GM18870 (cell line): ENCODE measurements at regions not wholly inside any gene's neighbourhood (a gene's known extent, or its start where the extent isn't known, plus 50 kb on each side); places are given as distances from the start of the nearest gene placed in this dataset.
A peak's percentile ranks its signal among the peaks of the same experiment; 100 is the strongest.

Experiments used
- ATAC-seq: cut with Tn5 transposase; IDR thresholded peaks from one replicate; pipeline ENCODE4 v1.9.1; 2021; ENCODE audit warnings: moderate library complexity; ENCODE audit not compliant: unreplicated experiment

DNA sequence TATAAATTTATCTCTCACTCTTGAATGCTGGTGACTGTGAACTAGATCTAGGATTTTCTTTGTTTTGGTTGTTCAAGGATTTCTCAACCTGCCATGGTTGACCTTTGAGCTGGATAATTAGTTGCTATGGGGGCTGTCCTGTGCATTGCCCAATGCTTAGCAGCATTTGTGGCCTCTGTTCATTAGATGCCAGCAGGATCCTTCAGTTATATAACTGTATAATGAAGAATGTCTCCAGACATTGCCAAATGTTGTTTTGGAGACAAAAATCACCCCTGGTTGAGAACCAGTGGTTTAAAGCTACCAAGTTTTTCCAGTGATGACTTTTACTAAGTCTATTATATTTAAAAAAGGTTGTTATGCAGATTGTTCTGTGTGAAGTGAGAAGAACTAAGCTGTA, 147.9 kb upstream of the STXBP6 start:
- no peak for ATAC-seq

DNA sequence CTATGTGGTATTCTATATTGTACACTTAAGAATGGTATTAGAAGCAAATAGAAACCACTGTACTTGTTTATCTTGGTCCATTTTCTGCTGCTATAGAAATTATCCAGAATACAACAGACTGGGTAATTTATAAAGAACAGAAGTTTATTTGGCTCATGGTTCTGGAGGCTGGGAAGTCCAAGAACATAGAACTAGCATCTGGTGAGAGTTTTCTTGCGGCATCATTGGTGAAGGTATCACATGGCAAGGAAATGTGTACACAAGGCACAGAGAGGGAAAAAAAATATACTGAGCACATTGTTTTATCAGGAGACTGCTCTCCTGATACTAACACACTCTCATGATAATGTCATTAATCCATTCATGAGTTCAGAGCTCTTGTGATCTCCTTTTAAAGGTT, 130.3 kb upstream of the STXBP6 start:
- no peak for ATAC-seq

DNA sequence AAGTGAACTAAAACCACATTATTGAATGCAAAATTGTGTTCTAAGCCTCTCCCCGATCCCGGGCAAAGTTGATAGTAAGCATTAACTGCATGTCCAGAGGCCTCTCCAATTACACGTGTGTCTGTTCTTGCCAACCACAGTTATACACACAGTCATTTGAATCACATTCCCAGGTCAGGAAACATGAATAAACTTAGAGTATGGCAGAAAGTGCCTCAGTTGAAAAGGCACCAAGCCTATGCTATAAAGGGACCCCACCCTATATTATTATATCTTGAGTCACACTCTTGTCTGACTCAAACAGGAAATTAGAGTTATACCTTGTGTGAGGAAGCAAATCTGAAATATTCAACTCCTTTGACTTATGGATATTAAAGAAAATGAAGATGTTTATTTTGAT, 128.3 kb upstream of the STXBP6 start:
- no peak for ATAC-seq

DNA sequence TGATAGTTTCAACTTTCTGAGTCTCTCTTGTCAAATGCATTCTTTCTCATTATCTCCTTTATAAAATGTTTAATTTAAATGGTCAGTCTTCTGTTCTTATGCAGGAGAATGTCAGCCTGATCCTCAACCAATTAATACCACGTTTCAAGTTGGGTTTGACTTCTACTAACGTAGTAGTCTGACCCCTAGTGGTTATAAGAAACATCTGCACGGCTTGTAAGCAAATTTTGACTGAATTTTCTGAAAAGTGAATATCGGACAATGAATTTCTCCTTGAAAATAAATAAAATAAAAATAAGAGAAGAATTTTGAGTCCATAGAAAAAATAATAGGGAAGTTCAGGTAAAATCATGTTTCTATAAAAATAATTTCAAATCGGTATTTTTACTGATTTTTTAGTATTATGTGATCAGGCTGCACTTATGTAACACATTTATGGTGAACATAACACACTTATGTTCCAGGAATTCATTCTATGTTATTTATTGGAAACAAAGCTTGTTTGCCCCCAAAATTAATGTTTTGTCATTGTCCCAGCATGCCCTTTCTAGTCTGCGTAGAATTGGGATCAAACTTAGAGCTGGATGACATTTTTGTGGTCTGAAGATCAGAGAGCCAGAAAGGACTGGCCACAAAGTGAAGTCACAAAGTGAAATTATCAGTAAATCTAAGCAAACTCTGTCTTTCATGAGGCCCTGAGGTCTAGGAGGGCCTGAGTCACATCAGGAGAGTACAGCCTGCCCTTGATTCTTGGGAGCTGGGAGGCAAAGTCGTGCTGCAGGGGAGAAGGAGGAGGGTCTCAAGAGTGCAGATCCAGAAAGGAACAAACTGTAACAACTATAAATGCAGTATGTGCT, 101.2 kb upstream of the STXBP6 start:
- ATAC-seq: no peak

DNA sequence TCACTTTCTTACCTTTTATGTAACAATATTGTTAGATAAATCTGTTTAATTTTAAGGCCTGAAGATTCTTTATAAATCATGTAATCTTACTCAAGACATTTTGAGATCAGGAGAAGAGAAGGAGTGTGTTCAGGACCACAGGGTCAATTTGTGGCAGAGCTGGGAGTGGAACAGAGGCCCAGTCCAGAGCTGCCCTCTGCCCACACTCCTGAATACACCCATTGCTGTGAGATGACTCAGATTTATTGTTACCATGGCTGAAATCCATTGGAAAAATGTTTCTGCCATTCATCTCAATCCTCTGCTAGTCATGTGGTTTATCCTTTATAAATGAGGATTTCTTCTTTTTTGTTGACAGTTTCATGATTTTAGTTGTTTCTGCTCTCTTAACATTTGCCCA, 100.5 kb upstream of the STXBP6 start:
- no peak for ATAC-seq

DNA sequence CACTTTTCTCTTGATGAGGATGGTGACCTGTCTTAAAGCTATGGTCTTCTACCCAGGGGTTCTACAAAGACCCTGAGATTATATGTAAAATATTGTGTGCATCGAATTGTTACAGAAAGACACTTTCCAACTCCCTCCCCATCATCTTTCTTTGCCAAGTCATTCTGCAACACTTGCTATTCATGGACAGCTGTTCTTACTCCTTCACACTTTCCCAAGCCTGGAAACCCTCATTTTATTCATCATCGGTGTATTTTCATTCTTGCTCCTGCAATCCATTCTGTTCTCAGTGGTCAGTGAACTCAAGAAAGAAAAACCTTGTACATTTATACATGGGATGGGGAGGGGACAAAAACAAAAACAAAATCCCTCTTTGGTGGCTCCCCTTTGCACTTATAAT, 90.5 kb upstream of the STXBP6 start:
- ATAC-seq: no peak

DNA sequence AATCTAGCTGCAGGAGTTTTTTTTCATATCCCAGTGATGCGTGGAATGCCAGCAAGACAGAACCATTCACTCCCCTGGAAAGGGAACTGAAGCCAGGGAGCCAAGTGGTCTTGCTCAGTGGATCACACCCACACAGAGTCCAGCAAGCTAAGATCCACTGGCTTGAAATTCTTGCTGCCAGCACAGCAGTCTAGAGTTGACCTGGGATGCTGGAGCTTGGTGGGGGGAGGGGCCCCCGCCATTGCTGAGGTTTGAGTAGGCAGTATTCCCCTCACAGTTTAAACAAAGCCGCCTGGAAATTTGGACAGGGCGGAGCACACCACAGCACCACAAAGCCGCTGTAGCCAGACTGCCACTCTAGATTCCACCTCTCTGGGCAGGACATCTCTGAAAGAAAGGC, 86.9 kb upstream of the STXBP6 start:
- ATAC-seq: no peak

DNA sequence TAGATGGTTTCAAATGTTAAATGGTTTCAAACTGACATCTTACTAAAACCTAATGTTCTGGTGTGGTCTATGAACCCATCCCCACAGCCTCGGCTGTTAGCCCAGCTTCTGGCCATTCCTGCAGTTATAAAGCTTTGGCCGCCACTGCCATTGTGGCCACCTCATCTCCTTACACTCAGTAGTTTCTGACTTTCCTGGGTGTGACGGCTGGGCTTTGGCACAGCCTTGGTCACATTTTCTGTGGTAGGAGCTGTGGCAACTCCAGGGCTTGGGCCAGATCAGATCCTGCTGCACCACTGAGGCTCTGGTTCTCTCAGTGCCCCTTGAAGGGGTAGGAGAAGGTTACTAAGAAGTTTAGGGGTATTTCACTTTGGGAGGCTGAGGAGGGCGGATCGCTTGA, 84.2 kb upstream of the STXBP6 start:
- no peak for ATAC-seq

DNA sequence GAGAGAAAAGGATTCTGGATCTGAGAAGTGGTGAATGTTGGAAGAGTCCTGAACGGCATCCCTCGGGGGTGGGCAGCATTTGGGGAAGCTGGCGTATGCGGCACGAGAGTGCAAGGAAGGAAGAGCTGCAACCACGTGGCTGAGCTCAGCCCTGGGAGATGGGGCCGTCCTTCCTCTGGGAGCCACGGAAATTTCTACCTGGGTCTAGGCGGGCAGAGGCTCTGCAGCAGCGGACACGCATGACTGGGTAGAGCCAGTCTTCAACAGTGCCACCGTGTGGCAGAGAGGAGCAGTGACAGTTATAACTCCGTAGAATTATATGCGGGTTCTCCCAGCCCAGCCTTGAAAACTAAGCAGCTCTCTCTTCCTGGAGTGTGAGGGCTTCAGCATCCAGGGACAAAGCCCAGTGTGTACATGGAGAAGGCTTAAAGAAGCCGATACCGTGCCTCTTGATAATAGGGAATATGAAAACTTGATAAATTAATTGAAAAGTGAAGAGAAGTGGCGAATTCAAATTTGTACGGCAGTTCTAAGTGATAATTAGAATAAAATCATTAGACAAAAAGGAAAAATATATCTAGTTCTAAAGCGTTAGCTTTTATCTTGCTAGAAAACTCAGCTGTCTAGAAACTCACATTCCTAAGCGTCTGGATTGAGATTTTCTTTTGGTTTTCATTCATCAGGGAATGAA, 82.9 kb upstream of the STXBP6 start:
- ATAC-seq: peak; percentile 88

DNA sequence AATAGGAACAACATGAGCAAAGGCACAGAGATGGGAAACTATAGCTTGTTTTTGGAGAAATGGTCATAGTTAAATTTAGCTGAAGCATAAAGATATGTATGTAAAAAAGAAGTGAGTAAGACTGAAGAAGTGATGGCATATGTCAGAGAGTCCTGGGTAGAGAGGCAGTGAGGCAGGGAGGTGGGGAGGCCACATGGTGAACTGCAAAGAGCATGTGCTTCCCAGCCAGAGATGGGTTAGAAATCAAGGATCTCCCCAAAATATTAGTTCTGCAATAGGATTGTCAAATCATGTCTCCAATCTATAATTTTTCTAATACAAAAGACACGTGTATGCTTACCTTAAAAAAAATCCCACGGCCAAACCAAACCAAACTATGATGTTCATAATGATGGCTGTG, 82.1 kb upstream of the STXBP6 start:
- ATAC-seq: no peak

DNA sequence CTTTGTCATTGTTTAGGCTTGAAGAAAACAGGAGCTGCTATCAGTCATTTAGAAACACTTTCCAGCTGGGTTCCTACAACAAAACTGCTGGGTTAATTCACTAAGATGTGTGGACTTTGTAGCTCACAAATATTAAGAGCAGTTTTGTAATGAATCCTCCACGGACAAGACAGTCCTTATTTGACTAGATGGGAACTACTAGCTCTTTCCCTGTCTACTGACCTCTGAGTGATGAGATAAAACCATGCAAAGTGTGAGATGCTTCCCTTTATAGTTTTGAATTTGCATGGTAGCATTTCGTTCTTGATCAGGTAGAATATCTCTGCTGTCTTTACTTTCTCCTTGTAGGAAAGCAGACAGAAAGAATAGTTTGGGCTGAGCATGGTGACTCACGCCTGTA, 72.9 kb upstream of the STXBP6 start:
- ATAC-seq: peak; percentile 71

DNA sequence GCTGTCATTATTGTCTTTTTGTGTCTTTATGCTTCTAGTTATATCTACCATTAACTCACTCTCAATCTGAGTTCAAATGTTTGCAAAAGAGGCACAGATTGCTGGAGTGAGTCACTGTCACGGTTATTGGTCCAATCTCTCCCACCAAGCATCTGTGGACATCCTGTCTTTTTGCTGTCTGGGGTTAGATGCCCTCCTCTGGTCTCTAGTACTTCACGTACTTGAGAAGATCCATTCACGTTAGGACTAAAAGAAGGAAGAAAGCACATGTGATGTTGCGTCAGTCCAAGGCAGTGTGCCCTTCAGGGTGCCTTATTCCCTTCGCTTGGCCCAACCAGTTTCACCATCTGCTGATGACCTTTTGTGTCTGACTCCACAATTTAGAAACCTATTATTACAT, 72.3 kb upstream of the STXBP6 start:
- no peak for ATAC-seq

DNA sequence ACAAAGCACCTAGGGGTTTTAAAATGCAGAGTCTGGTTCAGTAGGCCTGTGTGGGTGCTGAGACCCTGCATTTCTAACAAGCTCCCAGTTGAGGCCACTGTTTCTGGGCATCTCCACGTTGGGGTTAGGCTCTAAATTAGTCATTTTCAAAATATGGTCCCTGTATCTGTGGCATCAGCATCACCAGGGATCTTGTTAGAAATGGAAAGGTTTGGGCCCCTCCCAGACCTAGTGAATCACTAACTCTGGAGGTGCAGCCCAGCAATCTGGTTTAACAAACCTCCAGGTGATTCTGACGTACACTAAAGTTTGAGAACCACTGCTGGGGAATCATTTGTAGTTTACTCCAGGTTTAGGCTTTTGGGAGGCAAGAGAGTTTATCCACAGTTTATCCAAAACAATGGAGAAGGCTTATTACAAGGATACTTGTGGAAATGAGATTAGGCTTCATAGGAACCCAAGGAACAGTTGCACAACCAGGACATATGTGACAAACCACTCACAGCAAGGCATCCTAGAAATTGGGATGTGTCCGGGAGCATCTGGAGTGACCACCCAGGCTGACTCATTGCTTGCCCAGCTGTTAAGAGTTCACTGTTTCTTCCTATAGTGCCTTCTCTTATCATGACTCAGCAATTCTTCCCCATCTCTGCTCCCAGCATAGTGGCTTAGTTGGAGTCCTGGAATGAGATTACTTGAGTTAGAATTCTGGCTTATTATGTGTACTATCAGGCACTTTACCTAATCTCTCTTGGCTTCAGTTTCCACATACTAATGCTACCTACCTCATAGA, 71.6 kb upstream of the STXBP6 start:
- no peak for ATAC-seq

DNA sequence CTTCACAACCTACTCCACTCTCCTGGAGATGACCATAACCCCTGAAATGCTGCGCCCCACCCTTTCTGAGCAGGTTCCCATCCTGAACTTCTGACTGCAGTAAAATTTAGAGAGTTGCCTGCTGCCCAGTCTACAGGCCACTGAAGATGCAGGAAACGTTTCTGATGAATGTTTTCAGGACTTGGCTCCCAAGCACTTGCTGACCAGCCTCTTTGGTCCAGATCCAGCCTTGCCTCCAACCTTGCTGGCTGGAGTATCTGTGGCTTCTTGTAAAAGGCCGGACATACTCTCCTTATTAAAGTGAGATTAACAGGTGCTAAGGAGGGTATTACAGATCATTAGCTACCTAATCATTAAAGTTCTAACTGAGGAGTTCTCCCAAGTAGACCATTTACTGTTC, 70.3 kb upstream of the STXBP6 start:
- ATAC-seq: no peak

DNA sequence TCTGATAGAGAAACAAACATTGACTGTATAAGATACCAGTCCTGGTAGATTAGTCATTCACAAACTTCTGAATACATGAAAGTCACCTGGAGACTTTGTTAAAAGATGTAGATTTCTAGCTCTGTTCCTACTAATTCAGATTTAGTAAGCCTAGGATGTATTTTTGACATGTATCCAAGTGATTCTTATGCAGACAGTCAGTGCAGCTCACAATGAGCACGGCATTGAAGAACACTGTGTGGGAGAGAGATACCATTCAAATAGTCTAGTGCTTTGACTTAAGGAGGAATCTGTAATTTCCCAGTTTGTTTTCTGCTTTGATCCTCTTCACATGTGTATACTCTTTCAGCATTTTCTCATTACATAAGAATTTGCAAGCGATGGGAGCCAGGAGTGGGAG, 68.7 kb upstream of the STXBP6 start:
- no peak for ATAC-seq

DNA sequence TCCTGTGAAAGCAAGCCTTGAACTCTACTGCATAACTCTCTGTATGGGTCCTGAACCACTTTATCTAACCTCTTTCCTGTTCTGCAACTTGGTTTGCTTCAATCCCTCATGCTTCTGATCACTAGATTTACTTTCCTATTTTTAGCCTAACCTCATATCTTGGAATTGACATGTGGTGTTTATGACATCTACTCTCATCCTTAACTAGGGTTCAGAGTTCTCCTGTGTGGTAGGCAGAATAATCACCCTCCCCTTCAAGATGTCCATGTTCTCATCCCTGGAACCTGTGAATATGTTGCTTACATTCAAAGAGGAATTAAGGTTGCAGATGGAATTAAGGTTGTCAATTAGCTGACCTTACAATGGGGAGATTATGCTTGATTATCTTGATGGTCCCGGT, 67.4 kb upstream of the STXBP6 start:
- no peak for ATAC-seq

DNA sequence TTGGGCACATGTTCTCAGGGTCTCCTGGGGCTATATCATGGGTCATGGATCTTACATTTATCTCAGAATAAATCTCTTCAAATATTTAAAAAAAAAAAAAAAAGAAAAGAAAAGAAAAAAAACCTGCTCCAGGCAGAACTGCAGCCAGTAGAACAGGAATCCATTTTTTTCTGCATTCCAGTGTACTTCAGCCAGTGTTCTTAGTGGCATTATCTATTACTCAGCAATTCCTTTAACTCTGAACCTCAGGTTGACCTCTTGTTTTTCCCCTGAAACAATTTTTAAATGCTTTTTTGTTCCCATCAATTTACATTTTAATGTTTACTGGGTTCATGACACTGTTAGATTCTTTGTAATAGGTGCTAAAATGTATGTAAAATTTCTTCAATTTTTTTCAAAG, 66.7 kb upstream of the STXBP6 start:
- no peak for ATAC-seq

DNA sequence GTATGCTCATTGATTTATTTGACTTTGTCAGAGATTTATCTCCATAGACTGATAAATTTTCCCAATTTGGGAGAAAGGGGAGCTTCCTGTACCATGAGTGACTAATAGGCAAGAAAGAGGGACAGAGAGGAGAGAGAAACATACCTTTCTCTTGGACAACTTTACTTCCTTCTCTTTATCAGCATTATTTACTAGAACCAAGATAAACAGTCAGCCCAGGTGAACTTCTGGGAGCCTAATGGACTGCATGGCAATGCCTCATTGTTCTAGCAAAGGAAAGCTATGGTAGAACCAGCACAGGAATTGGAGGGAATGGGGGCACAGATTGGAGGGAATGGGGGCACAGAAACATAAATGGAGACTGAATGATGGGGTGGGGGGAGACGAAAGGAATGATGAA, 63.4 kb upstream of the STXBP6 start:
- no peak for ATAC-seq

DNA sequence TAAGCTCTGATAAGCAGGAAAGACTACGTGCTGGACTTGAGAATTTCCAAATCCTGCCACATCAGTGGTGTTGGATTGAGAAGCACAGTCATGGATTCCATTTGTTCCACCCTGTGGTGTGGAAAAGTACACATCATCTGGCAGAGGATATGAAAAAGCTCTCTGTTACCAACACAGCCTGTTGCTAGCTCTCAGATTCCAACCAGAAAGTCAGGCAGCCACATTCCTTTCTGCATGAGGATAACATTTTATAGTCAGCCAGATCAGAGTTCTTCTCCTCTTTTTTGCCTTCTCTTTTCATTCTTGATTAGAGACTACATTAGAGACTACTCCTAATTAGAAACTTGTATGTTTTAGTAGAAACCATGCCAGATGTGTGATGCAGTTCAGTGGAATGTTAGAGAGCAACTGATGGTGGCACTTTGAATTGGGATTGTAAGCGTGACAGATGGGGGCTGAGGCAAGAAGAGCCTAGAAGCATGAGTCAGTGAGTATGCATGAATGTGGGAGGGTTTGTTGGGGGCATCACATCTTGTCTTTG, 61.2 kb upstream of the STXBP6 start:
- no peak for ATAC-seq

DNA sequence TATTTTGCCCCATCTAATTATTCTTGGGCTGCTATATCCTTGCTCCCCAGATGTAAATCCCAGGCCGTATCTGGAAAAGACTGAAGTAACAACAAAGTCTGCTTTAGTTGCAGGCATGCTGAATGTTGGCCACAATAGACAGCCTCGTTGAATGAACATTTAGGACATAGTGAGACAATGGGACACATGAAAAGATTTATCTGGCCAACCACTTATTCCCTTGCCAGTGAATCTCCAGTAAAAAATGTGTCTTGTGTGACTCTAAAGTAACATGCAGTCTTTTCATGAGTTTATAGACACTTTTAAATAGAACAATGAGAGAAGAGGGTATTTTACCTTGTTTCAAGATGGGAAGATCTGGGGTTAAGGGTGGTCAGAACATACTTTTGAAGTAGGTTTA, 60.2 kb upstream of the STXBP6 start:
- no peak for ATAC-seq

DNA sequence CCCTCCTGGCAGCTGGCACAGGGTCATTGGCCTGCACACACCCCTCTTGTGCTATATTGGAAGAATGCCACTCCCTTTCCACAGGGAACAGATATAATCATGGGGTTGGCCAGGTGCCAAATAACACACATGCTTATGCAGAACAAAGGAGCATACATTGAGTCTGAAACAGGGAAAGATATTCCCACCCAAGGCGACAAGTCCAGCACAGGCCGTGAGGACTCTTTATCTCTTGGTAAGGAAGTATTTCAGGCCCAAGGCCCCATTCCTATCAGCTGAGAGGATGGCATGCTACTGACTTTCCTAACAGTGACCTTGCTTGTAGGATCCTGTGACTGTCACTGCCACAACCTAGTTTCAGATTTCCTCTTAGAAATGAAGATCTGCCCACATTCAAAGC, 59.0 kb upstream of the STXBP6 start:
- ATAC-seq: no peak

DNA sequence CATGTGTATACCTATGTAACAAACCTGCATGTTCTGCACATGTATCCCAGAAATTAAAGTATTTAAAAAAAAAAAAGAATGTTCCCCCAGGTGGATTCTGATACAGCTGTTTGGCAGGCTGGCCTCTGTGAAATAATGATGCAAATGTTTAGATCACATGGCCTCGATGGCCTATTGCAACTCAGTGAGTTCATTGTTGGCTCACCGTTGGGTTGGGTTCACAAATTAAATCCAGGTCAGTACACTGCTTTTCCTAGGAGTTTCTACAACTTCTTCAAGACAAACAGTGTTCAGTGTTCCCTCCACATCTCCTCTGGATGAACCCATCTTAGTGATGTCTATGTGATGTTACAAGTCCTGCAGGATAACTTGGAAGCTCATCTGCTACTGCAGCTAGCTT, 58.3 kb upstream of the STXBP6 start:
- no peak for ATAC-seq
